Ectodermal cell (in vitro differentiated cells): ENCODE measurements at regions not wholly inside any gene's neighbourhood (a gene's known extent, or its start where the extent isn't known, plus 50 kb on each side); places are given as distances from the start of the nearest gene placed in this dataset.
"Not testable (repeated sequence)": the region's sequence is repeated elsewhere in the genome, so short reads cannot be mapped to it uniquely, and the experiment has no call there.

Source experiments
- H3K27ac ChIP-seq: 2 replicates; pipeline ENCODE4 v1.7.0; 2013; ENCODE audit warnings: mild to moderate bottlenecking, low read depth, low read length; ENCODE audit not compliant: insufficient read depth, poor library complexity, severe bottlenecking
- H3K27me3 ChIP-seq: 2 replicates; pipeline ENCODE4 v1.7.0; 2013; ENCODE audit warnings: mild to moderate bottlenecking, low read length; ENCODE audit not compliant: insufficient read depth, control insufficient read depth, poor library complexity, severe bottlenecking
- H3K36me3 ChIP-seq: one replicate; pipeline ENCODE4 v1.7.0; 2013; ENCODE audit warnings: low read length; ENCODE audit not compliant: control insufficient read depth, insufficient read depth
- H3K4me1 ChIP-seq: one replicate; pipeline ENCODE4 v1.7.0; 2013; ENCODE audit warnings: low read length; ENCODE audit not compliant: control insufficient read depth, insufficient read depth
- H3K4me3 ChIP-seq: 2 replicates; pipeline ENCODE4 v1.7.0; 2013; ENCODE audit warnings: low read depth, low read length, control low read depth; ENCODE audit not compliant: insufficient read depth
- H3K9me3 ChIP-seq: 2 replicates; pipeline ENCODE4 v1.7.0; 2013; ENCODE audit warnings: mild to moderate bottlenecking, low read length, moderate library complexity; ENCODE audit not compliant: control insufficient read depth
- WGBS, 2 experiments: methylation state at CpG; one replicate each; pipeline ENCODE4 v1.1.7; 2013; ENCODE audit warnings: missing lambda C conversion rate in 2 of 2; 5-methylcytosine and 5-hydroxymethylcytosine counted together

DNA sequence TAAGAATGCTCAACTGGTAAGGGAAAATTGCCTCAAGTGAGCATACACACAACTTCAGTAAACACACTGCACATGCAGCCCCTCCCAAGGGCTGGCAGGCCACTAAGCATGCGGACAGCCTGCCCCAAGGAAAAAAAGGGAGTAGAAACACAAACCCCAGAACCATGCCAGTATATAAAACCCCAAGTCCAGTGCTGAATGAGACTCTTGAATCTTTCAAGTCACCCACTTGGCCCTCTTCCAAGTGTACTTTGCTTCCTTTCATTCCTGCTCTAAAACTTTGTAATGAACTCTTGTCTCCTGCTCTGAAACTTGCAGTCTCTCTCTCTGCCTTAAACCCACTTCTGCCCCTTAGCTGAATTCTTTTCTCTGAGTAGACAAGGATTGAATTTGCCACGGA, 736.4 kb downstream of the RNF144A start:
- Histone ChIP-seq H3K36me3 (no peaks in the 10 kb centered on the region), H3K4me3 (no peak overlapping the region)
- WGBS, 2 experiments = 92 to 98% methylated on average over 2 of the region's 2 CpGs

GRCh38 chr2:7655629-7656028, 738.4 kb downstream of the RNF144A start:
- no peak overlapping the region for H3K4me3 ChIP-seq
- H3K9me3 ChIP-seq = no peaks in the 10 kb centered on the region
- no peaks in the 10 kb centered on the region for H3K4me1 ChIP-seq
- H3K27ac ChIP-seq = no peak overlapping the region
- 92 to 100% methylated on average over 1 to 2 of the region's 2 CpGs for WGBS, 2 experiments
- H3K36me3 ChIP-seq = no peaks in the 10 kb centered on the region
- H3K27me3 ChIP-seq = no peaks in the 10 kb centered on the region

More for the DNA sequence above, 736.4 kb downstream of the RNF144A start:
- no peaks in the 10 kb centered on the region for H3K4me1 ChIP-seq
- H3K9me3 ChIP-seq = no peaks in the 10 kb centered on the region
- no peaks in the 10 kb centered on the region for H3K27me3 ChIP-seq
- no peak overlapping the region for H3K27ac ChIP-seq

- WGBS, 2 experiments = 93 to 94% methylated on average over 2 of the region's 2 CpGs
- not testable (repeated sequence) for H3K4me3 ChIP-seq
These were observed 740.3 kb downstream of the RNF144A start for GRCh38 chr2:7657526-7657925.

DNA sequence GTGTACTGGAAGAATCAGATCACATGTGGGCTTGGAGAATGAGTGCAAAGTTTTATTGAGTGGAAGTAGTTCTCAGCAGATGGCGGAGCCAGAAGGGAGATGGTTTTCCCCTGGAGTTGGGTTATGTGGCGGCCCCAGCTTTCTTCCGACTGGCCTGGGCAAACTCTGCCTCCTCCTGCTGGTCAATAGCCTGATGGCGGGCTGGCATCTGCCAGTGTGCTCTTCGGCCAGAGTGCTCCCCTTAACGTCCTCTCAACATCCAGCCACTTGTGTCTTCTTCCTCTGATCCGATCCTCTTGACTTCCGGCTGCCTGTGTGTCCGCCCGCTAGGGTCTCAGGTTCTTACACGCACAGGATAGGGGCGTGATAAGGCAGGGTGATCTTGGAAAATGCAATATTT, 741.3 kb downstream of the RNF144A start:
- 90 to 95% methylated on average over 12 of the region's 12 CpGs for WGBS, 2 experiments
- H3K9me3 ChIP-seq = no peaks in the 10 kb centered on the region
- H3K27ac ChIP-seq = no peak overlapping the region
- H3K4me3 ChIP-seq = no peak overlapping the region
- H3K36me3 ChIP-seq = no peaks in the 10 kb centered on the region
- H3K4me1 ChIP-seq = no peaks in the 10 kb centered on the region
- no peaks in the 10 kb centered on the region for H3K27me3 ChIP-seq

More at GRCh38 chr2:7657526-7657925, 740.3 kb downstream of the RNF144A start:
- not testable (repeated sequence) for H3K27ac ChIP-seq, H3K36me3 ChIP-seq, H3K27me3 ChIP-seq, H3K9me3 ChIP-seq, H3K4me1 ChIP-seq

DNA sequence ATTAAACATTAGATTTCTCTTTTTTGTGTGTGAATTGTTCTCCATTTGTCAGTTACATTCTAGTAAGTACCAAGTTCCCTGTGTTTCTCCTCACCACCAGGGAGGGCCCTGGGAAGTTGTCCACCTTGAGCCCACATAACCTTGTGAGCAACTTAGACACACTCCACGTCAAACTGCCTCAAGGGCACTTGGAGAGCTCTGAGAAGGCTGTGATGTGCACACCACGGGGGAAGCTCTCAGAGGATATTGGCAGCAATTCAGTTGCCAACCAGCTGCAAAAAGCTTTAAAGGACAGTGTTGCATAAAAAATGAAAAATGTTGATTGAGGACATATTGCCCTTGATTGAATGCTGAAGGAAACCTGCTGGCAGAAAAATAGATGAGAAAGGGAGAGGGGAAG, 743.6 kb downstream of the RNF144A start:
- Histone ChIP-seq H3K27me3 (no peaks in the 10 kb centered on the region), H3K27ac (no peak overlapping the region), H3K36me3 (no peaks in the 10 kb centered on the region), H3K9me3 (no peaks in the 10 kb centered on the region), H3K4me3 (no peak overlapping the region), H3K4me1 (no peaks in the 10 kb centered on the region)
- 90 to 96% methylated on average over 2 of the region's 2 CpGs for WGBS, 2 experiments

- no peak overlapping the region for H3K27ac ChIP-seq
- H3K4me3 ChIP-seq = no peak overlapping the region
- no peaks in the 10 kb centered on the region for H3K9me3 ChIP-seq
- H3K4me1 ChIP-seq = no peaks in the 10 kb centered on the region
- no peaks in the 10 kb centered on the region for H3K36me3 ChIP-seq
- 94 to 96% methylated on average over 5 of the region's 5 CpGs for WGBS, 2 experiments
- H3K27me3 ChIP-seq = no peaks in the 10 kb centered on the region
These were observed 744.3 kb downstream of the RNF144A start for GRCh38 chr2:7661502-7661901.

GRCh38 chr2:7665880-7666279, 748.7 kb downstream of the RNF144A start:
- no peak overlapping the region for H3K27ac ChIP-seq
- H3K4me1 ChIP-seq = no peaks in the 10 kb centered on the region
- H3K9me3 ChIP-seq = no peaks in the 10 kb centered on the region
- no peak overlapping the region for H3K4me3 ChIP-seq
- no peaks in the 10 kb centered on the region for H3K36me3 ChIP-seq
- H3K27me3 ChIP-seq = no peaks in the 10 kb centered on the region
- 95 to 98% methylated on average over 4 of the region's 4 CpGs for WGBS, 2 experiments

- no peaks in the 10 kb centered on the region for H3K4me1 ChIP-seq
- H3K27ac ChIP-seq = no peak overlapping the region
- no peaks in the 10 kb centered on the region for H3K9me3 ChIP-seq
- H3K4me3 ChIP-seq = no peak overlapping the region
- H3K27me3 ChIP-seq = no peaks in the 10 kb centered on the region
- 94% methylated on average over 10 of the region's 10 CpGs for whole genome bisulfite sequencing, 2 experiments
- H3K36me3 ChIP-seq = no peaks in the 10 kb centered on the region
These were observed 749.5 kb downstream of the RNF144A start for GRCh38 chr2:7666596-7667259.

- H3K36me3 ChIP-seq = no peaks in the 10 kb centered on the region
- no peaks in the 10 kb centered on the region for H3K27me3 ChIP-seq
- H3K27ac ChIP-seq = no peak overlapping the region
- no peaks in the 10 kb centered on the region for H3K4me1 ChIP-seq
- H3K4me3 ChIP-seq = no peak overlapping the region
- H3K9me3 ChIP-seq = peaks cover 2% of the 10 kb centered on the region
- WGBS, 2 experiments = 97 to 99% methylated on average over 5 of the region's 5 CpGs
These were observed 750.1 kb downstream of the RNF144A start for GRCh38 chr2:7667260-7667757.

DNA sequence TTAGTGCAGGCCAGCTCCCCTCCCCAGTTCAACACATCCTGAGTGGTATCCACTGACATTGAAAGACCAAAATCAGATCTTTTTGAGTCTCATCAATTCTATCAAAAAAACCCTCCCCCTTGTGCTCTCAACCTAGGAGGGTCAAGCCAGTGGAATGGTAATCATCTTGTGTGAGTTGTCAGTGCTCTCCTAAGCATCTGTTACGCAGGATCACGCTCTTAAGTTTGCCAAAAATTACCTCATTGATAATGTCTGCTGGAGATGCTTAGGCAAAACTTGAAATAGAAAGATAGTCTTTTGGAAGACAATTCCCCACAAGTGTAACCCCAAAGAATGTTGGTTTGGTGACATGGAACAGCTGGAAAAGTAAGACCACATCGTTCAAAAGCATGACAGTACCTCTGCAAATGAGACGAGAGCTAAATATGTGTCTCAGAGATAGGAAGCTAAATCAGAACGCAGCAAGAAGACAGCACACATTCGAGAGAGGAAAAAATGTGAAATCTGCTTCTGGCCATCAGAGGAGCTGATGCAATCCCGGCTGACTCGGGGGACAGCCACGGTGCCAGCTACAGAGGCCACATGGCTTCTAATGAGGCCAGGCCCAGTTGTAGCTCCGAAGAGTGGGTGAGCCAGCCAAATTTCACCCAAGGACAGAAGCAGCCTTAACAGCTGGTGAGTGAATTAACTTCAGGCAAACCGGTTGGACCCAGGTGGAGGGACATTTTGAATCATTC, 753.9 kb downstream of the RNF144A start:
- Histone ChIP-seq H3K9me3 (peaks cover 2% of the 10 kb centered on the region), H3K4me3 (no peak overlapping the region), H3K27me3 (no peaks in the 10 kb centered on the region), H3K27ac (no peak overlapping the region), H3K36me3 (no peaks in the 10 kb centered on the region), H3K4me1 (no peaks in the 10 kb centered on the region)
- WGBS, 2 experiments = 94 to 97% methylated on average over 11 of the region's 11 CpGs
